HCT116 (cell line): ENCODE measurements at regions not wholly inside any gene's neighbourhood (a gene's known extent, or its start where the extent isn't known, plus 50 kb on each side); places are given as distances from the start of the nearest gene placed in this dataset.

Experiments used
- ATAC-seq: fragments of 200-7000 bp; cut with Tn5 transposase; 2 replicates; pipeline ENCODE4 v1.9.1; 2020; ENCODE audit warnings: mild to moderate bottlenecking, moderate library complexity
- BruUV-seq: library from RNA; stranded (reverse); fragments of 400-500 nt; replicated peaks from 2 replicates; lab custom pipeline; 2021; lab: Mats Ljungman, UMichigan
- CTCF ChIA-PET: fragments of 300-600 bp; sonication (Branson Sonifier 250); formaldehyde crosslinking; loops from one replicate; lab custom pipeline; 2021; ENCODE audit warnings: antibody characterized with exemption; lab: Charles Lee
- POLR2A ChIA-PET: fragments of 300-600, 350-600 bp; sonication (Branson Sonifier 250); formaldehyde crosslinking; loops from one replicate; lab custom pipeline; 2021; ENCODE audit warnings: antibody characterized with exemption; lab: Charles Lee
- RAD21 ChIA-PET, 2 experiments: fragments of 300-600 bp; sonication (Branson Sonifier 250); formaldehyde crosslinking; loops; one replicate each; lab custom pipeline; 2023; ENCODE audit warnings: low total read pairs in 2 of 2; ENCODE audit not compliant: uncharacterized antibody in 2 of 2, unreplicated experiment in 2 of 2, low non-redundant PET in 1 of 2; lab: Charles Lee
- DNase-seq: peaks from one replicate; pipeline ENCODE4 v3.0.0-alpha.2; 2010; ENCODE audit warnings: low read depth, low spot score
- H2AFZ ChIP-seq: fragments of 200-600 bp; shearing (Covaris generic), sonication (generic); 2 replicates; pipeline ENCODE4 v1.6.1; 2017; ENCODE audit warnings: low read depth, mixed run types, mixed read lengths, antibody characterized with exemption, low read length; ENCODE audit not compliant: poor library complexity, severe bottlenecking
- H3K27ac ChIP-seq: 2 replicates; pipeline ENCODE4 v1.5.1; 2012; ENCODE audit warnings: low read depth, low read length
- H3K27me3 ChIP-seq: fragments of 200-600 bp; sonication (generic); 2 replicates; pipeline ENCODE4 v1.6.1; 2016; ENCODE audit warnings: mixed run types, low read length, mixed read lengths; ENCODE audit not compliant: insufficient read depth
- H3K36me3 ChIP-seq, 2 experiments: fragments of 200-500 bp in 1 of 2; fragments of 200-600 bp in 1 of 2; sonication (Bioruptor generic) in 1 of 2; sonication (generic) in 1 of 2; 2 replicates each; pipeline versions ENCODE4 v1.5.1 to v1.6.1; 2014 to 2016; ENCODE audit warnings: low read length in 2 of 2, inconsistent platforms in 1 of 2, mixed read lengths in 1 of 2, mixed run types in 1 of 2; ENCODE audit not compliant: insufficient read depth in 2 of 2, control insufficient read depth in 1 of 2
- H3K4me1 ChIP-seq, 2 experiments: fragments of 200-600 bp in 1 of 2; sonication (generic) in 1 of 2; 2 replicates each; pipeline versions ENCODE4 v1.5.1 to v1.6.1; 2012 to 2017; ENCODE audit warnings: low read length in 2 of 2, inconsistent platforms in 1 of 2, mild to moderate bottlenecking in 1 of 2, mixed read lengths in 1 of 2, mixed run types in 1 of 2, moderate library complexity in 1 of 2; ENCODE audit not compliant: insufficient read depth in 2 of 2, control insufficient read depth in 1 of 2
- H3K4me2 ChIP-seq: fragments of 200-600 bp; sonication (generic); 2 replicates; pipeline ENCODE4 v1.6.1; 2017; ENCODE audit warnings: mixed run types, low read length, mixed read lengths
- H3K4me3 ChIP-seq, 2 experiments: fragments of 200-600 bp in 1 of 2; sonication (generic) in 1 of 2; replicated peaks in 1 of 2; 2 replicates each; pipeline ENCODE4 v1.5.1; 2011 to 2016; ENCODE audit warnings: low read length in 2 of 2, control low read depth in 1 of 2, low read depth in 1 of 2, mild to moderate bottlenecking in 1 of 2, mixed read lengths in 1 of 2, mixed run types in 1 of 2
- H3K79me2 ChIP-seq: fragments of 200-600 bp; sonication (generic); 2 replicates; pipeline ENCODE4 v1.6.1; 2017; ENCODE audit warnings: mild to moderate bottlenecking, mixed run types, low read length, moderate library complexity, mixed read lengths; ENCODE audit not compliant: insufficient read depth
- H3K9ac ChIP-seq: fragments of 200-600 bp; sonication (generic); 2 replicates; pipeline ENCODE4 v1.6.1; 2016; ENCODE audit warnings: low read length, mixed read lengths
- H3K9me2 ChIP-seq: fragments of 200-600 bp; sonication (generic), shearing (Covaris generic); 2 replicates; pipeline ENCODE4 v1.6.1; 2017; ENCODE audit warnings: mixed run types, mild to moderate bottlenecking, moderate library complexity; ENCODE audit not compliant: insufficient read depth
- H3K9me3 ChIP-seq, 2 experiments: fragments of 200-500 bp in 1 of 2; fragments of 200-600 bp in 1 of 2; sonication (Bioruptor generic) in 1 of 2; sonication (generic) in 1 of 2; 2 replicates each; pipeline ENCODE4 v1.6.1; 2014 to 2017; ENCODE audit warnings: low read length in 2 of 2, mixed read lengths in 2 of 2, inconsistent platforms in 1 of 2, low read depth in 1 of 2, mild to moderate bottlenecking in 1 of 2, mixed run types in 1 of 2, moderate library complexity in 1 of 2; ENCODE audit not compliant: control insufficient read depth in 1 of 2, insufficient read depth in 1 of 2
- H4K20me1 ChIP-seq: fragments of 200-600 bp; sonication (generic), shearing (Covaris generic); 2 replicates; pipeline ENCODE4 v1.6.1; 2017; ENCODE audit warnings: mixed run types, mild to moderate bottlenecking, moderate library complexity; ENCODE audit not compliant: insufficient read depth
- CBX3 ChIP-seq: IDR thresholded peaks from 2 replicates; pipeline ENCODE4 v1.6.1; 2012; ENCODE audit warnings: low read depth
- CEBPB ChIP-seq: IDR thresholded peaks from 2 replicates; pipeline ENCODE4 v1.6.1; 2012; ENCODE audit warnings: low read depth
- EZH2 ChIP-seq: fragments of 200-600 bp; sonication (generic); IDR thresholded peaks from 2 replicates; pipeline ENCODE4 v1.6.1; 2017; ENCODE audit warnings: antibody characterized with exemption, mixed run types
- EZH2phosphoT487 ChIP-seq: fragments of 200-600 bp; IDR thresholded peaks from 2 replicates; pipeline ENCODE4 v1.6.1; 2018; ENCODE audit warnings: antibody characterized with exemption, borderline replicate concordance
- FOSL1 ChIP-seq: IDR thresholded peaks from 2 replicates; pipeline ENCODE4 v1.6.1; 2012; ENCODE audit warnings: low read depth
- POLR2A ChIP-seq: IDR thresholded peaks from 2 replicates; pipeline ENCODE4 v1.7.0; 2011; ENCODE audit warnings: borderline replicate concordance; ENCODE audit not compliant: insufficient read depth, insufficient read length; ENCODE audit errors: extremely low read depth
- RAD21 ChIP-seq: IDR thresholded peaks from 2 replicates; pipeline ENCODE4 v1.6.1; 2012; ENCODE audit warnings: low read depth, mild to moderate bottlenecking
- REST ChIP-seq: IDR thresholded peaks from 2 replicates; pipeline ENCODE4 v1.6.1; 2012; ENCODE audit warnings: low read depth
- SIN3A ChIP-seq: IDR thresholded peaks from 2 replicates; pipeline ENCODE4 v1.6.1; 2012; ENCODE audit warnings: low read depth
- SP1 ChIP-seq: IDR thresholded peaks from 2 replicates; pipeline ENCODE4 v1.6.1; 2012; ENCODE audit warnings: low read depth
- SRF ChIP-seq: IDR thresholded peaks from 2 replicates; pipeline ENCODE4 v1.6.1; 2012; ENCODE audit warnings: low read depth
- TCF7L2 ChIP-seq: IDR thresholded peaks from 2 replicates; pipeline ENCODE4 v1.7.0; 2011; ENCODE audit warnings: borderline replicate concordance, inconsistent platforms; ENCODE audit not compliant: insufficient read depth, insufficient read length; ENCODE audit errors: extremely low read depth
- YY1 ChIP-seq: IDR thresholded peaks from 2 replicates; pipeline ENCODE4 v1.6.1; 2011; ENCODE audit warnings: low read length, low read depth, moderate library complexity, mild to moderate bottlenecking; ENCODE audit not compliant: insufficient replicate concordance; ENCODE audit errors: extremely low read depth
- intact Hi-C: fragments of 100-400 bp; cut with micrococcal nuclease; formaldehyde crosslinking; loops from 2 replicates; pipeline ENCODE4 v1.10.0; 2022

GRCh38 chr3:116905794-116906193, 196.2 kb downstream of the TUSC7 start:
- Histone ChIP-seq H3K79me2 (no peaks in the 10 kb centered on the region), H4K20me1 (no peaks in the 10 kb centered on the region), H3K27me3 (no peaks in the 10 kb centered on the region), H3K9me2 (no peaks in the 10 kb centered on the region), H3K4me1 (no peaks in the 10 kb centered on the region), H3K9ac (no peak overlapping the region), H3K27ac (no peak overlapping the region), H3K4me2 (no peak overlapping the region), H3K36me3 (no peaks in the 10 kb centered on the region), H2AFZ (no peak overlapping the region), H3K4me3 (no peak overlapping the region), H3K9me3 (no peaks in the 10 kb centered on the region)
- ChIA-PET POLR2A (no interaction called here), RAD21 (no interaction called here), CTCF (no interaction called here)
- no peak for TF ChIP-seq POLR2A
- no peak for TF ChIP-seq FOSL1
- no peak for TF ChIP-seq CBX3
- no peak for TF ChIP-seq EZH2phosphoT487
- no peak for TF ChIP-seq EZH2
- TF ChIP-seq CEBPB = no peak
- TF ChIP-seq SRF = no peak
- TF ChIP-seq SP1 = no peak
- no peak for TF ChIP-seq SIN3A
- TF ChIP-seq REST = no peak
- no peak for TF ChIP-seq TCF7L2
- no peak for TF ChIP-seq RAD21
- TF ChIP-seq YY1 = no peak
- BruUV-seq = no TSS peak
- DNase-seq = no peak
- no peak for ATAC-seq
- intact Hi-C loops = no loop called here
